Epithelial cell of proximal tubule (primary cell): ENCODE measurements at regions not wholly inside any gene's neighbourhood (a gene's known extent, or its start where the extent isn't known, plus 50 kb on each side); places are given as distances from the start of the nearest gene placed in this dataset.

Experiments
- DNase-seq: peaks from one replicate; pipeline ENCODE4 v3.0.0-alpha.2; 2011; ENCODE audit warnings: low read depth
- H3K4me3 ChIP-seq: 2 replicates; pipeline ENCODE4 v1.5.1; 2011; ENCODE audit warnings: low read depth, mild to moderate bottlenecking, low read length
- TF ChIP-seq, protein P1 (sequence below): conservative IDR thresholded peaks from 2 replicates; pipeline ENCODE4 v1.5.1; 2012; ENCODE audit warnings: low read depth, mild to moderate bottlenecking, low read length

DNA sequence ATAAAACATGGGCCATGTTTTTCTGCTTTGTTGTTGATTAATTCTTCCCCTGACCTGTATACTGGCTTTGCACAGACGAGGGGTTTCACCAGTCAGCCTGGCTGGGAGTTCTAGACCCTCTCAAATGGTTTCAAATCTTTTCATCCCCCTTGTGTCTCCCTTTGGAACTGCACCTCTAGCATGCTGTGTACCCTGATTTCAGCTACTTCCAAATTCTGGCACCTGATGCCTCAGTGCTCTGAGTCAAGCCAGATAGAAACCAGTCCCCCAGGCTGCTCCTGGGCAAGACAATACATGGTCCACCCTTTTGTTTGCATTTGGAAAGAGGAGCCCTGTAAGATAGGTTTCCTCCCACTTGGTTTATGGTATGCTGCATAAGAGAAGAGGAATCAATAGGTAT is 290.2 kb downstream of the BTBD3 start:
- TF ChIP-seq, protein P1, sequence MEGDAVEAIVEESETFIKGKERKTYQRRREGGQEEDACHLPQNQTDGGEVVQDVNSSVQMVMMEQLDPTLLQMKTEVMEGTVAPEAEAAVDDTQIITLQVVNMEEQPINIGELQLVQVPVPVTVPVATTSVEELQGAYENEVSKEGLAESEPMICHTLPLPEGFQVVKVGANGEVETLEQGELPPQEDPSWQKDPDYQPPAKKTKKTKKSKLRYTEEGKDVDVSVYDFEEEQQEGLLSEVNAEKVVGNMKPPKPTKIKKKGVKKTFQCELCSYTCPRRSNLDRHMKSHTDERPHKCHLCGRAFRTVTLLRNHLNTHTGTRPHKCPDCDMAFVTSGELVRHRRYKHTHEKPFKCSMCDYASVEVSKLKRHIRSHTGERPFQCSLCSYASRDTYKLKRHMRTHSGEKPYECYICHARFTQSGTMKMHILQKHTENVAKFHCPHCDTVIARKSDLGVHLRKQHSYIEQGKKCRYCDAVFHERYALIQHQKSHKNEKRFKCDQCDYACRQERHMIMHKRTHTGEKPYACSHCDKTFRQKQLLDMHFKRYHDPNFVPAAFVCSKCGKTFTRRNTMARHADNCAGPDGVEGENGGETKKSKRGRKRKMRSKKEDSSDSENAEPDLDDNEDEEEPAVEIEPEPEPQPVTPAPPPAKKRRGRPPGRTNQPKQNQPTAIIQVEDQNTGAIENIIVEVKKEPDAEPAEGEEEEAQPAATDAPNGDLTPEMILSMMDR, result peak; percentile 69
- no peak overlapping the region for H3K4me3 ChIP-seq
- DNase-seq, result no peak

DNA sequence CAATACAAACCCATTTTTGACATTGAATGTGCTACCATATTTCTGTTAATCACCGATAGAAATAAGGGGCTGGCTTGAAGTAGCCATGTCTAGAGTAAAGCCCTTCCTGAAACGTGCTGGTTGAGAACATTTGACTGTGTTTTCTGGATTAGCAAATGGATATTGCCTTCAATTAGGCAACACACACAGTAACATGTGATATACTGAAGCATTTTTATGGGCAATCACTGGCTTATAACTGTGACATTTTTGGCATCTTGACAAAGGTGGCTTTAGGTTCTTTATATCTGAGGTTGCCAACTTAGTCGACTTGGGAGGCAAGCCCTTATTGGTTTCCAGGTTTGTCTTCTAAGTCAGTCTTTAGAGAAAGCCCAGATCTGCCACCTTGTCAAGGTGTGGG is 292.9 kb downstream of the BTBD3 start:
- TF ChIP-seq, protein P1, result no peak
- no peak for DNase-seq
- H3K4me3 ChIP-seq, result no peak overlapping the region

DNA sequence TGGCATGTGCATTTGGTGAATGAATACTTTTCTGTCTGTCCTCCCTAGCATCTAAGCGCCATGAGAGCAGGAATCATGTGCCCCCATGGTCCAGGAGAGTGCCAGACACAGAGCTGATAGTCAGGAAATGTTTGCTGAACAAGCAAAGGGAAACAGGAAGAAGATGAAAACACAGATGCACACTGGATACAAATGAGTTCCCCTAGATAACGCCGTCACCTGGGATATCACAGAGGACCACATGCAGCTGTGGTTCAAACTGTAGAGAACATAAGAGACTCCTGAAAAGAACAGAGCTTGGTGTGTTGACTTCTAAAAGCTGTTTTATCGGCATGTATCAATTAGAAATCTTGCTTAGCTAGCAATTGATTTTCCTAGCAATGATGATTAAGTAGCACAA is 293.7 kb downstream of the BTBD3 start:
- TF ChIP-seq, protein P1, result no peak
- no peak overlapping the region for H3K4me3 ChIP-seq
- DNase-seq, result no peak

DNA sequence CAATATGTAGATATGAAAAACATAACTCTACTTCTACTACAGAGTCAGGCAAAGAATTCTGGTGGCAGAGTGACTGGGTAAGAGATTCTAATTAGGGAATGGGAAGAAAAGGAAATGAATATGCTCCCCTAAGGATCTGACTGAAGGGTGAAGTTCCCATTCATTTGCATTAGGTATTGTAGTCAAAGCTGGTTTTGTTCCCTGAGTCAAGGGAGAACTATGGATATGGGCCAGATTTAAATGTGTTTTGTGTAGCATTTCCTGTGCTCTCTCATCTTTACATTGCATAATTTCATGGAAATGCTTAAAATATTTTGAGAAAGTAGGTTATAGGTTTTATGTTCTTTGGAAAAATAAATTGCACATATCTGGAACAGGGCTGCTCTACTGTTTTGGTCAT is 299.7 kb downstream of the BTBD3 start:
- TF ChIP-seq, protein P1, result no peak
- no peak overlapping the region for H3K4me3 ChIP-seq
- DNase-seq, result no peak

DNA sequence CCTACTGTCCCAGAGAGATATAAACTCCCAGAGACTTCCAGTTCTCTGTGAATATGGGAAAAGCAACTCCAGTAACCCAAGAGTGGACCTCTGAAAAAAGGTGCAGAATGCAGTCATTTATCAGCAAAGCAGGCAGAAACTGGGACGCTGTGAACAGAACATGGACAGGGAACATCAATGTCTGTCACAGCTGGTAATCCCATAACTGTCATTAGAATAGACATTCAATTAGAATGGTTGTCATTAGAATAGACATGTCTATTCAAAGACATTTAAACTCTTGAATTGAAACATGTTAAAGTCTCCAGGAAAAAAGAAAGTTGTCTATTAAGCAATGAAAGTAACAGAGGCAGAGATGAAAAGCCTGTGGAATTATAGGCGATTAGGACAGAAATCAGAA is 302.1 kb downstream of the BTBD3 start:
- TF ChIP-seq, protein P1, result no peak
- H3K4me3 ChIP-seq, result no peak overlapping the region
- DNase-seq, result no peak

DNA sequence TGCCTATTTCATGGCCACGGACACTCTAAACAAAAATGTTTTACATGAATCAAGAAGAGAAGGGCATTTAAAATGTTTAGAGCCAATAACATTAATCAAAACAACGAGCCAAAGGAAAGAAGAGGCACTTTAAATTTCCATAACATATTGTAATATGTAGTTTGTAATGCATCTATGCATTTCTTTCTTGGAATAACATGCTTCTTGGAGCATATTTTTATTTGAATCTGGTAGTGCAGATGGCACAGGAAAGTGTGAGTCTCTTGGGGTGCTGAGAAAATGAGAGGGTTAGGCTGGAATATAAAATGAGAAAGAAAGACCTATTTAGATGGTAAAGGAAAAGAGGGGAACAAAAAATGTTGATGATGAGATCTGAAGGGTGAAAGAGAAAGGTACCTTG is 305.4 kb downstream of the BTBD3 start:
- no peak overlapping the region for H3K4me3 ChIP-seq
- TF ChIP-seq, protein P1, result no peak
- no peak for DNase-seq

DNA sequence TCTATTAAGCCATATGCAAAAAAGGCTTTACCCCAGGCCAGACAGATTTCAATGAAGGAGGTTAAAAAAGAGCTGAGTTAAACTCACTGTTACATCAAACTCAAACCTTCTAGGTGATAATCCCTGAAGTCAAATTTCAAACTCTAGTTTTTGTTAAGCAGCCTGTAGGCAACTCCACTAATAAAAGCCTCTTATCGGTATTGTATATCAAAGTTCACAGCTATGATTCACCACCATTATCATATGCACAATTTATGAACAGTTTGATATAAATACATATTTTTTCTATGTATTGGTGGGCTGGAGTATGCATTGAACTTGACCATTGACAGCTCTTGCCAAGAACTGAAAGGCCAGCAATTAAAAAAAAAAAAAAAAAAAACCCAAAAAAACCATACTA is 308.2 kb downstream of the BTBD3 start:
- H3K4me3 ChIP-seq, result no peak overlapping the region
- TF ChIP-seq, protein P1, result no peak
- DNase-seq, result no peak
